GM13977 (cell line): ENCODE measurements at regions not wholly inside any gene's neighbourhood (a gene's known extent, or its start where the extent isn't known, plus 50 kb on each side); places are given as distances from the start of the nearest gene placed in this dataset.

ENCODE experiments used
- DNase-seq: peaks from one replicate; pipeline ENCODE4 v3.0.0; 2012; ENCODE audit warnings: low spot score
- CTCF ChIP-seq: IDR thresholded peaks from 2 replicates; pipeline ENCODE4 v1.5.1; 2012; ENCODE audit warnings: mild to moderate bottlenecking, control low read depth; ENCODE audit not compliant: insufficient read depth; ENCODE audit errors: extremely low read depth, missing control alignments
- in situ Hi-C: fragments of 300-500 bp; cut with MboI; formaldehyde crosslinking; loops from one replicate; pipeline ENCODE4 v1.12.0; 2022; ENCODE audit warnings: low sequenced_read_pairs, low pct_unique_long_range_greater_than_20kb, mixed read lengths, inconsistent platforms; ENCODE audit not compliant: unreplicated experiment

- DNase-seq, result no peak
- in situ Hi-C loops, result no loop called here
- no peak for TF ChIP-seq CTCF
These were observed 186.8 kb upstream of the RREB1 start for GRCh38 chr6:6920987-6921313.

GRCh38 chr6:6922166-6922565 lies 185.6 kb upstream of the RREB1 start:
- in situ Hi-C loops, result no loop called here
- TF ChIP-seq CTCF, result no peak
- DNase-seq, result no peak

GRCh38 chr6:6923605-6924004 lies 184.2 kb upstream of the RREB1 start:
- DNase-seq, result no peak
- in situ Hi-C loops, result no loop called here

GRCh38 chr6:6924708-6925107 lies 183.1 kb upstream of the RREB1 start:
- DNase-seq, result no peak
- no peak for TF ChIP-seq CTCF
- in situ Hi-C loops, result no loop called here

More at GRCh38 chr6:6923605-6924004, 184.2 kb upstream of the RREB1 start:
- TF ChIP-seq CTCF, result no peak

- in situ Hi-C loops, result no loop called here
- no peak for TF ChIP-seq CTCF
- DNase-seq, result no peak
These were observed 182.2 kb upstream of the RREB1 start for GRCh38 chr6:6925391-6926164.

- DNase-seq, result no peak
- in situ Hi-C loops, result no loop called here
- TF ChIP-seq CTCF, result no peak
These were observed 180.9 kb upstream of the RREB1 start for GRCh38 chr6:6926856-6927255.
